ENCODE measurements at regions not wholly inside any gene's neighbourhood (a gene's known extent, or its start where the extent isn't known, plus 50 kb on each side); places are given as distances from the start of the nearest gene placed in this dataset.

- no peak overlapping the region for H3K4me3 ChIP-seq (ENCODE audit: low read depth, low read length)
- no peaks in the 10 kb centered on the region for H3K9me3 ChIP-seq (ENCODE audit: control insufficient read depth, insufficient read depth, low read depth, low read length)
- no peaks in the 10 kb centered on the region for H3K27me3 ChIP-seq (ENCODE audit: control insufficient read depth, insufficient read depth, low read length)
- no peak overlapping the region for H3K9ac ChIP-seq (ENCODE audit: low read length)
- H3K27ac ChIP-seq (ENCODE audit: low read depth, low read length) = no peak overlapping the region
- no peaks in the 10 kb centered on the region for H3K4me1 ChIP-seq (ENCODE audit: control insufficient read depth, insufficient read depth, low read length)
- H3K36me3 ChIP-seq (ENCODE audit: control insufficient read depth, insufficient read depth, low read length) = no peaks in the 10 kb centered on the region
These were observed 197.6 kb downstream of the NR4A2 start for GRCh38 chr2:156134887-156135286.

- Histone ChIP-seq H3K4me1 (ENCODE audit: control insufficient read depth, insufficient read depth, low read length) (no peaks in the 10 kb centered on the region), H3K27me3 (ENCODE audit: control insufficient read depth, insufficient read depth, low read length) (no peaks in the 10 kb centered on the region), H3K27ac (ENCODE audit: low read depth, low read length) (no peak overlapping the region), H3K36me3 (ENCODE audit: control insufficient read depth, insufficient read depth, low read length) (no peaks in the 10 kb centered on the region), H3K9me3 (ENCODE audit: control insufficient read depth, insufficient read depth, low read depth, low read length) (no peaks in the 10 kb centered on the region), H3K9ac (ENCODE audit: low read length) (no peak overlapping the region), H3K4me3 (ENCODE audit: low read depth, low read length) (no peak overlapping the region)
These were observed 199.6 kb downstream of the NR4A2 start for GRCh38 chr2:156132941-156133340.

GRCh38 chr2:156132130-156132529 is 200.4 kb downstream of the NR4A2 start:
- no peaks in the 10 kb centered on the region for H3K4me1 ChIP-seq (ENCODE audit: control insufficient read depth, insufficient read depth, low read length)
- H3K27ac ChIP-seq (ENCODE audit: low read depth, low read length) = no peak overlapping the region
- no peak overlapping the region for H3K4me3 ChIP-seq (ENCODE audit: low read depth, low read length)
- no peaks in the 10 kb centered on the region for H3K9me3 ChIP-seq (ENCODE audit: control insufficient read depth, insufficient read depth, low read depth, low read length)
- no peaks in the 10 kb centered on the region for H3K27me3 ChIP-seq (ENCODE audit: control insufficient read depth, insufficient read depth, low read length)
- H3K9ac ChIP-seq (ENCODE audit: low read length) = no peak overlapping the region
- H3K36me3 ChIP-seq (ENCODE audit: control insufficient read depth, insufficient read depth, low read length) = no peaks in the 10 kb centered on the region

GRCh38 chr2:156129227-156129626 is 203.3 kb downstream of the NR4A2 start:
- Histone ChIP-seq H3K4me3 (ENCODE audit: low read depth, low read length) (no peak overlapping the region), H3K4me1 (ENCODE audit: control insufficient read depth, insufficient read depth, low read length) (peaks cover 9% of the 10 kb centered on the region), H3K9ac (ENCODE audit: low read length) (no peak overlapping the region), H3K9me3 (ENCODE audit: control insufficient read depth, insufficient read depth, low read depth, low read length) (no peaks in the 10 kb centered on the region), H3K27me3 (ENCODE audit: control insufficient read depth, insufficient read depth, low read length) (no peaks in the 10 kb centered on the region), H3K36me3 (ENCODE audit: control insufficient read depth, insufficient read depth, low read length) (no peaks in the 10 kb centered on the region), H3K27ac (ENCODE audit: low read depth, low read length) (no peak overlapping the region)

- Histone ChIP-seq H3K36me3 (ENCODE audit: control insufficient read depth, insufficient read depth, low read length) (no peaks in the 10 kb centered on the region; the same call in 1 of the 2 replicates), H3K4me3 (ENCODE audit: low read depth, low read length) (no peak overlapping the region), H3K4me1 (ENCODE audit: control insufficient read depth, insufficient read depth, low read length) (peaks cover 9% of the 10 kb centered on the region), H3K9me3 (ENCODE audit: control insufficient read depth, insufficient read depth, low read depth, low read length) (peaks cover 19% of the 10 kb centered on the region), H3K27me3 (ENCODE audit: control insufficient read depth, insufficient read depth, low read length) (no peaks in the 10 kb centered on the region), H3K27ac (ENCODE audit: low read depth, low read length) (no peak overlapping the region; the same call in 1 of the 2 replicates), H3K9ac (ENCODE audit: low read length) (no peak overlapping the region)
These were observed 207.5 kb downstream of the NR4A2 start for GRCh38 chr2:156125018-156125417.

GRCh38 chr2:156124458-156124857 is 208.1 kb downstream of the NR4A2 start:
- no peaks in the 10 kb centered on the region; the same call in 1 of the 2 replicates for H3K36me3 ChIP-seq (ENCODE audit: control insufficient read depth, insufficient read depth, low read length)
- H3K27me3 ChIP-seq (ENCODE audit: control insufficient read depth, insufficient read depth, low read length) = no peaks in the 10 kb centered on the region
- H3K9me3 ChIP-seq (ENCODE audit: control insufficient read depth, insufficient read depth, low read depth, low read length) = peaks cover 19% of the 10 kb centered on the region
- H3K27ac ChIP-seq (ENCODE audit: low read depth, low read length) = no peak overlapping the region
- H3K9ac ChIP-seq (ENCODE audit: low read length) = no peak overlapping the region
- no peak overlapping the region for H3K4me3 ChIP-seq (ENCODE audit: low read depth, low read length)
- peaks cover 9% of the 10 kb centered on the region for H3K4me1 ChIP-seq (ENCODE audit: control insufficient read depth, insufficient read depth, low read length)

- H3K27ac ChIP-seq (ENCODE audit: low read depth, low read length) = no peak overlapping the region
- no peaks in the 10 kb centered on the region for H3K27me3 ChIP-seq (ENCODE audit: control insufficient read depth, insufficient read depth, low read length)
- H3K9me3 ChIP-seq (ENCODE audit: control insufficient read depth, insufficient read depth, low read depth, low read length) = peaks cover 22% of the 10 kb centered on the region
These were observed 213.6 kb downstream of the NR4A2 start for GRCh38 chr2:156118753-156119416.

GRCh38 chr2:156116113-156116512 is 216.4 kb downstream of the NR4A2 start:
- Histone ChIP-seq H3K4me1 (ENCODE audit: control insufficient read depth, insufficient read depth, low read length) (no peaks in the 10 kb centered on the region), H3K27me3 (ENCODE audit: control insufficient read depth, insufficient read depth, low read length) (no peaks in the 10 kb centered on the region), H3K9ac (ENCODE audit: low read length) (no peak overlapping the region), H3K27ac (ENCODE audit: low read depth, low read length) (no peak overlapping the region), H3K9me3 (ENCODE audit: control insufficient read depth, insufficient read depth, low read depth, low read length) (peaks cover 6% of the 10 kb centered on the region; the same call in 1 of the 2 replicates), H3K36me3 (ENCODE audit: control insufficient read depth, insufficient read depth, low read length) (no peaks in the 10 kb centered on the region), H3K4me3 (ENCODE audit: low read depth, low read length) (no peak overlapping the region)

More at GRCh38 chr2:156118753-156119416, 213.6 kb downstream of the NR4A2 start:
- no peaks in the 10 kb centered on the region; the same call in 1 of the 2 replicates for H3K36me3 ChIP-seq (ENCODE audit: control insufficient read depth, insufficient read depth, low read length)
- H3K9ac ChIP-seq (ENCODE audit: low read length) = no peak overlapping the region
- no peak overlapping the region for H3K4me3 ChIP-seq (ENCODE audit: low read depth, low read length)
- no peaks in the 10 kb centered on the region for H3K4me1 ChIP-seq (ENCODE audit: control insufficient read depth, insufficient read depth, low read length)

GRCh38 chr2:156115338-156115737 is 217.2 kb downstream of the NR4A2 start:
- Histone ChIP-seq H3K27ac (ENCODE audit: low read depth, low read length) (no peak overlapping the region), H3K9me3 (ENCODE audit: control insufficient read depth, insufficient read depth, low read depth, low read length) (peaks cover 3% of the 10 kb centered on the region; the same call in 1 of the 2 replicates), H3K4me3 (ENCODE audit: low read depth, low read length) (no peak overlapping the region), H3K27me3 (ENCODE audit: control insufficient read depth, insufficient read depth, low read length) (no peaks in the 10 kb centered on the region), H3K9ac (ENCODE audit: low read length) (no peak overlapping the region), H3K36me3 (ENCODE audit: control insufficient read depth, insufficient read depth, low read length) (no peaks in the 10 kb centered on the region), H3K4me1 (ENCODE audit: control insufficient read depth, insufficient read depth, low read length) (no peaks in the 10 kb centered on the region)

GRCh38 chr2:156112323-156112722 is 220.2 kb downstream of the NR4A2 start:
- Histone ChIP-seq H3K9ac (ENCODE audit: low read length) (no peak overlapping the region), H3K27me3 (ENCODE audit: control insufficient read depth, insufficient read depth, low read length) (no peaks in the 10 kb centered on the region), H3K4me1 (ENCODE audit: control insufficient read depth, insufficient read depth, low read length) (no peaks in the 10 kb centered on the region), H3K36me3 (ENCODE audit: control insufficient read depth, insufficient read depth, low read length) (no peaks in the 10 kb centered on the region), H3K4me3 (ENCODE audit: low read depth, low read length) (no peak overlapping the region), H3K27ac (ENCODE audit: low read depth, low read length) (no peak overlapping the region), H3K9me3 (ENCODE audit: control insufficient read depth, insufficient read depth, low read depth, low read length) (no peaks in the 10 kb centered on the region)

GRCh38 chr2:156110890-156111289 is 221.6 kb downstream of the NR4A2 start:
- no peak overlapping the region for H3K4me3 ChIP-seq (ENCODE audit: low read depth, low read length)
- no peak overlapping the region for H3K27ac ChIP-seq (ENCODE audit: low read depth, low read length)
- H3K4me1 ChIP-seq (ENCODE audit: control insufficient read depth, insufficient read depth, low read length) = no peaks in the 10 kb centered on the region
- H3K27me3 ChIP-seq (ENCODE audit: control insufficient read depth, insufficient read depth, low read length) = no peaks in the 10 kb centered on the region
- no peaks in the 10 kb centered on the region for H3K36me3 ChIP-seq (ENCODE audit: control insufficient read depth, insufficient read depth, low read length)
- H3K9ac ChIP-seq (ENCODE audit: low read length) = no peak overlapping the region
- H3K9me3 ChIP-seq (ENCODE audit: control insufficient read depth, insufficient read depth, low read depth, low read length) = no peaks in the 10 kb centered on the region
